GM18499 (cell line): ENCODE measurements at regions not wholly inside any gene's neighbourhood (a gene's known extent, or its start where the extent isn't known, plus 50 kb on each side); places are given as distances from the start of the nearest gene placed in this dataset.

Experiments
- ATAC-seq: cut with Tn5 transposase; IDR thresholded peaks from one replicate; pipeline ENCODE4 v1.9.1; 2021; ENCODE audit warnings: moderate number of reproducible peaks; ENCODE audit not compliant: insufficient read depth, unreplicated experiment

- ATAC-seq, result no peak
Measured at GRCh38 chr18:45509535-45509934, 105.7 kb upstream of the SLC14A2 start.

GRCh38 chr18:45510656-45511055, 104.6 kb upstream of the SLC14A2 start:
- ATAC-seq, result no peak

DNA sequence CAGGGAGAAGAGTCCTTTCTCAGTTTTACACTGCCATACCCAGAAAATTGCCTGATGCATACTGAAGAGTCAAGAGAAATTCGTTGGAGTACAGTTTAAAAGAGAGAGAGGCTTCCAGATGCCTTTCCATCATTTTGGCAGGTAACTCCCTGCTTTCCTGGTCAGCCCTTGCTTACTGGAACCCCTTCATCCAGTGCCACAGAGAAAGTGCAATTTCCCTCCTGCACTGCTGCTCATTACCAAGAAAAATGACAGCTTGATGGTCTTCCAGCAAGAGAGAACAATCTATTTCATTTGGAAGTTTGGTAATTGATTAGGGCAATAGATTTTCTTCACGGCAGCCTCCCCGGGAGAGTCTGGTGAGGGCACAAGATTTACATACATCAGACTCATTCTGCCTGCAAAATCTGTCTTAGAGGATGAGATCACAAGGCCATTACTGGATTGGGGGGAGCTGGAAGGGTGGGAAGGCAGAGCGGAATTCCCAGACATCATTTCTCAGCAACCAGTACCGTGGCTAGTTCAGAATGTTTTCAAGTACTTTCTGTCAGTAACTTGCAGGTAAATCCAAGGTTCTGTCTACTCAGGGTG, 102.8 kb upstream of the SLC14A2 start:
- ATAC-seq, result no peak

DNA sequence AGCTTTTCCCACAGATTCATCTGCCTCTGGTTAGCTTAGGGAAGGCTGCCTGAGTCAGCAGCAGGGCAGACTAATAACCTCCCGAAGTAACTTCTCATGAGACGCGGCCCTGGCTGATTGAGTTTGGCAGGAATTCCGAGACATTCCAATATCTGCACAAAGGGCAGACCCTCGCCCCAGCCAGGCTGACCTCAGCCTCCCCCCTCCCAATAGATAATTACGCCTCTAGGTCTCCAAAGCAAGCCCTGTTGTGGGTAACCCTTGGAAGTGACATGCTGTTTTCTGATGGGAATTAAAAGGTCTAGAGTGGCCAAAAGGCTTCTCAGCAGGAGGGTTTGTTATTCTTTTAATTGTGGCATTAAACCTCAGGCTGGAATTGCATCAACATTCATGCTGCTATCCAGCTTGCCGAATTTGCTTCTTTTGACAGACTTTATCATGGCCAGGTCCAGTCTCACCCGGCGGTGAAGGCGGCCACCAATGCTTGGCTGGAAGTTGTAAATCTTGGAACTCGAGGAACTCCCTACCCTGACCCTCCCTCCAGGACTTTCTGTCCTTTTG, 98.0 kb upstream of the SLC14A2 start:
- no peak for ATAC-seq

- ATAC-seq, result no peak
Measured at GRCh38 chr18:45518311-45519155, 96.7 kb upstream of the SLC14A2 start.

DNA sequence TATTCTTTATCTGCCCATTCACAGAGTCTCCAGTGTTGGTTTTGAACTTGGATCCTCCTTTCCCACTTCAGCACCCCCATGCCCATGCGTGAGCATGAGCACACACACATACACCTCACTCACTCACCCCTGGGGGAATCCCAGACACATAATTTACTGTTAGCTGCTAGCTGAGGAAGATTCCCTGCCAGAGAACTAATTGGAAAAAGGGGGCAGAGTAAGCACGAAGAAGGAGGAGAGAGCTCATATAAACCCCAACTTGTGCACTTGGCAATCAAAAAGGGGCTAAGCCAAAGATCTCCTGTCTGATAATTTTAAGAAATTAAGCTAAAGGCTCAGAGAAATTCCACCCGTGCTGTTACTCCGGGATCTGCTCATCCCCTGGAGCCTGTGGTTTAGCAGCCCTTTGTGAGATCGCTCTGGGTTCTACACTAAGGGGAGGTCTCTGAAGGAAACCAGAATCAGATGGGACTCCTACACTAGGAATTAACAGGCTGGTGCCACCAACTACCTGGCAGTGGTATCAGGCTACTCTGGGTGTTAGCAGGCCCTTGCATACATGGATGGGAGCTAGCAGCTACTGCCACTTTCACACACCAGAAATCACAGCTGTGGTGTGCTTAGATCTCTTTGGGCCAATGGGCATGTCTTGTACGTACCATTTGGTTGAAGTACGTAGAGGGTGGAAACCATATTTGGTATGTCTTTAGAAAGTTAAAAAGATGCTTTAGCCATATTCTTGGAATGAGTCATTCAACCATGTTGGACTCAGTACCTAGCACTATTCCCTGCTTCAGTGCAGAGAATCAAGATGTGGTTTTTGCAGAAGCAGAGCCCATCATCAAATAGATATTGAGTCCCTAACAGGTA, 95.6 kb upstream of the SLC14A2 start:
- ATAC-seq, result no peak

GRCh38 chr18:45521136-45521535, 94.1 kb upstream of the SLC14A2 start:
- ATAC-seq, result no peak

GRCh38 chr18:45521777-45522176, 93.5 kb upstream of the SLC14A2 start:
- ATAC-seq, result no peak

- no peak for ATAC-seq
Measured at GRCh38 chr18:45522371-45522770, 92.9 kb upstream of the SLC14A2 start.

DNA sequence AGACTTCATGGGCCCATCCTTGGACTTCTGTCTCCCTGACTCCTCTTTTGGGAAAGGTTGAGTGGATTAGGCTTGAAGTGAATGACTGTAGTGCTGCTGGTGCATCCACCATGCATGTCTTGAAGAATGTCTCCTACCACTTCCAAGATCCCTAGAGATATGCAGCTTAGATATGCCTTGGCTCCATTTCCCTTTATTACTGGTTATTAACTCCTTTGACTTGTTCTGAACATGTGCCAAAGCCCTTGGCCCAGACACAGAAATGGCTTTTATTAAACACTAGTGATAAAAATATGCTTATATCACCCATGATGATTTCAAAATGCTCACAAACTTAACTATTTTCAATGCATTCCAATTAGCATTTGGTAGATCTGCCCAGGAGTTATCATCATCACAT, 90.0 kb upstream of the SLC14A2 start:
- no peak for ATAC-seq

GRCh38 chr18:45526114-45526841, 89.0 kb upstream of the SLC14A2 start:
- ATAC-seq, result no peak

DNA sequence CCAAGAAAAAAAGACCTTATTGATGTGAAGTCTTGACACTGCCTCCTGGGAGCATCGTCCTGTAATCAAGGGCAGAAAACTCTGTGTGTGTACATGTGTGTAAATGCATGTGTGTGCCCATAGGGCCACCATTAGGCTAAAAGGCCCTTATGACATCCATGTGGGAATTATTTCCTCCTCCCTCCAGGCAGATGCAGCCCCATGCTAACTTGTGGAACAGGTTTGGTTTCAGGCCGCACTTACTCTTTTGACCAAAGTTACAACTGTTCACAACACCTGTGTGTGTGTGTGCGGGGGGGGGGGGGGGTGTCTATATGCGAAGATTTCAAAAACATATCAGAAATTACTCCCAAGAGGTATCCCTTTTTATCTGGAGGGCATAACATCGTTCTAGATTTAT, 87.4 kb upstream of the SLC14A2 start:
- ATAC-seq, result no peak

- no peak for ATAC-seq
Measured at GRCh38 chr18:45528712-45529336, 86.5 kb upstream of the SLC14A2 start.

DNA sequence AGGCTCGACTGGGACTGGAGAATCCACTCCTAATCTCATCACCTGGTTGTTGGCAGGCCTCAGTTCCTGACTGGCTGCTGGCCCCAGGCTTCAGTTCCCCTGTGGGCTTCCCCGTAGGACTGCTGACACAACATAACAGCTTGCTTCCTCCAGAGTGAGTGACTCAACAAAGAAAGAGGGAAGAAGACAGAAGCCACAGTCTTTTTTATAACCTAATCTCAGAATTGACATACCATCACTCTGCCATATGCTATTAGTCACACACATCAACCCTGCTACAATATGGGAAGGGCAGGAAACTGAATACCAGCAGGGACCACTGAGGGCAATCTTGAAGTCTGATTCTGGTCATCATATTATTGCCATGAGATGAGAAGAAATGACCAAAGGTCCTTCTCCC, 76.8 kb upstream of the SLC14A2 start:
- ATAC-seq, result no peak

DNA sequence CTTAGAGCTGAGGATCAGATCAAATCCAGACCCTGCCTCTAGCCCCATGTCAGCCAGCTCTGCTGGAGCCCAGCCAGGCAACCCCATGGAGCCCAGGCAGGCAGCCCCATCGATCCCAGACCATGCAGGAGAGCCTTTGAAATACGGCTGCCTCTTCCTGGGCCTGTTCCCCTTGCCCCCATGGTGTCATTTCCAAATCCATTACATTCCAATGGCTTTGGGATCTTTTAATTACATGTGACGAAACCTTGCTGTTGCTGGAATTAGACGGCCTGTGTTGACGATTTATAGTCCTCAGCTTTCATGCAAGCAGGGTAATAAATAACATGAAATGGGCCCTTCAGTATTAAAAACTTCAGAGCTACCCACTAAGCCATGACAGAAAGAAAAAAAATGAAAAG, 75.8 kb upstream of the SLC14A2 start:
- no peak for ATAC-seq

- no peak for ATAC-seq
Measured at GRCh38 chr18:45540125-45540524, 75.2 kb upstream of the SLC14A2 start.

- ATAC-seq, result no peak
Measured at GRCh38 chr18:45541421-45541820, 73.9 kb upstream of the SLC14A2 start.

DNA sequence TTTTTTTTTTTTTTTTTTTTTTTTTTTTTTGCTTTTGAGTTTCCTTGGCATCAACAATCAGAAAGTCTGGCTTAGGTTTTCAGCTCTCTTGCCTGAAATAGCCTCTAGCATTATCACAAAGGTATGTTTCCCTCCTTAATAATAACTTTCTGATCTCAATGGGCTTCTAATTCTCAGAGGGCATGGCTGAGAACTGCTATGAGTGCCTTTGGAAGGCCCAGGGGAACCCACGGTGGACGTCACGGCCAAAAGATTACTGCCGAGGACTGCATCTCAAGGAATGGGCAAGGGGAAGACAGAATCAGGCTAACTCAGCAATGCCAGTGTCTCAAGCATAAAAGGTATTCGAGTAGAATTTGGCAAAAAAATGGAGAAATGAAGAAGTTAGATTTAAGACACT, 73.2 kb upstream of the SLC14A2 start:
- ATAC-seq, result no peak

GRCh38 chr18:45547910-45548309, 67.4 kb upstream of the SLC14A2 start:
- ATAC-seq, result no peak

- no peak for ATAC-seq
Measured at GRCh38 chr18:45548614-45549013, 66.7 kb upstream of the SLC14A2 start.
